ENCODE measurements at regions not wholly inside any gene's neighbourhood (a gene's known extent, or its start where the extent isn't known, plus 50 kb on each side); places are given as distances from the start of the nearest gene placed in this dataset.
"Not testable (repeated sequence)": the region's sequence is repeated elsewhere in the genome, so short reads cannot be mapped to it uniquely, and the experiment has no call there.

DNA sequence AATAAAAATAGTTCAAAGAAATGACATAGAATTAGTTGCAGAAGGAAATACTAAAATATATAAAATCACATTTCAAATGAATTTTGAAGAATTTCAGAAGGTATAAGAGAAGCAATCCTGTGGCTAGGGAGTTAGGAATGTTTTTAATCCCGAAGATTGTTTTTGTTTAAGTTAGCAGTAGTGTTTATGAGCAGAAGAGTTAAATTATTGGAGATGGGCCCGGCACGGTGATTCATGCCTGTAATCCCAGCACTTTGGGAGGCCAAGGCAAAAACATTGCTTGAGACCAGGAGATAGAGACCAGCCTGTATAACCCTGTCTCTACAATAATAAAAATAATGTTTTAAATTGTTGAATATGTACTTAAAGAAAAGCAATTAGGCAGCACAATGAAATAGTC, 432.5 kb downstream of the MFSD1 start:
- no peak for DNase-seq

DNA sequence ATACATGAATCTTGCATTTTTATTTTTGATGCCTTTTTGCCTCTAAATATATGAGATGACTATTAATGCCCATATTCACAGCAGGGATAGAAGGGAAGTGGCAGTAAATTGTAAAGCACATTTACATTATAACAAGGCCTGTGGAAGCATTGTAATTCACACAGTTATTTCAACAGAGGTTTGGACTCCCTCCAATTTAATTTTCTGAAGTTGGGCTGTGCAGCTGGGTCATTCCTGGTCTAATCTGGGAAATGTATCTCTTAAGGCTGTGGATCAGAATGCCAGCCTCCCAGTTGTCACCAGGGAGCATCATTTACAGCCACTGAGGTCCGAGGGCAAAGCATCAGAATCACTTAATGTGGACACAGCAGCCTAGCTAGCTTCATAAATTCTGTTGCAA, 434.5 kb downstream of the MFSD1 start:
- DNase-seq: no peak

DNA sequence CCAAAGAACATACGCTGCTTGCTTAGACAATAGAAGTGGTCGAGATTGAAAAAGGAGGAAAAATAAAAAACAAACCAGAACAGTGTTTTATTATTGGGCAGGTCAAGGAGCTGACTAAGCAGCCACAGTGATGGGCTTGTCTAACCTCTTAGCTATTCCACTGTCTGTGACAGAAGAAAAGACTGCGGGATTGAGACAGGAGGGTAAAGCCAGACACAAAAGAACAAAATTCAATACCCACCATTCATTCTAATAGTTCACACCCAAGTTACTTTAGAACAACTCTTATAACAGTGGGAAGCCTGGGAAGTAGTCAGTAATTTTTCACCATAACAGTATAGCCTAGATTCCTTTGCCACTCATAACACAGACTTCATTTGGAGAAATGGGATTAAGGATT, 435.4 kb downstream of the MFSD1 start:
- DNase-seq: no peak

DNA sequence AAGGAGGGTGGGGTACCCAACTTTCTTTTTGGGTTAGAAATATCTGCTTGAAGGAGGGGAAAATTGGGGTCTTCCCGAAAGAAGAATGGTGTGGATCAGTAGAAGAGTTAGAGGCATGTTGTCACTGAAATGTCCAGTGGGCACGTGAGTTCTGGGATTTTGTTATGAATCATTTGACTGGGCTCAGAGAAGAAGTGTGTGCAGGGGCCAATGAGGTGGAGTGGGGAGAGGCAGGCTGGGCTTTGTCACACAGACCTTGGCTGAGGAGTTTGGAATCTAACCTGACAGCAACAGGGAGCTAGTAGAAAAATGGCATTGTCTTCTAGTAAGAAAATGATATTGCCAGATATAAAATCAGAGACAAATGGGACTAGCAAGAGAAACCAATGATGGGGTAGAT, 436.8 kb downstream of the MFSD1 start:
- no peak for DNase-seq

DNA sequence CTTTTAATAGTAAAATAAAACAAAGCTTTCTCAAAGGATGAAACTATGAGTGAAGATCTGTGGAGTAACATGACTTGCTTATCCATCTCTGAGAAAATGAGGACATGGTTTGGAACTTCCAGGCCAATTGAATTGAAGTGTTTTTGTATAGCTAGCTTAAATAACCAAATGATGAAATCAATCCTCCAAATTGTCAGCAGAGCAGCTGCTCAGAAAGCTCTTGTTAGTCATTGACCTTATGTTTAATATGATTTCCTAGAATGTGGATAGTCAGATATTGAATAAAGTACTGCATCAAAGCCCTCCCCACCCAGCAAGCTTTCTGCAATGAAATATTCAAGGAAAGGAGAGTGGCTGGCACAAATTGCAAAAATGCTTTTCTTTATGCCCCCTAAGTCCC, 437.2 kb downstream of the MFSD1 start:
- no peak for DNase-seq

DNA sequence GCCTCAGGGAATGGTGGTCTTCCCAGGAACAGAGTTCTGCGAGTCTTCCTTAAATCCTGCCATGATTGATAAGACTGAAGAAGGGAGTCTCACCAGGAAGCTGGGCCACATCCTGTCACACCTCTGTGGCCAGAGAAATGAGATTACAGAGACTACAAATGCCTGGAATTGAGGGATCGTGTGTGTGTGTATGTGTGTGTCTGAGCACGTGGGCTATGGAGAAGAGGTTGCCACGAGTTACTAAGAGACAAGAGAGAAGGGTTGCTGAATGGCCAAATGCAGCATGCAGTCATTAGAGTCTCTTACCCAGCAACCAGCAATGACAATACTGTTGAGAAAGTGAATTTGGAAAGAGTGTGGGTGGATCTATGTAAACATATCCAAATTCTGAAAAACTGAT, 443.1 kb downstream of the MFSD1 start:
- DNase-seq: no peak

DNA sequence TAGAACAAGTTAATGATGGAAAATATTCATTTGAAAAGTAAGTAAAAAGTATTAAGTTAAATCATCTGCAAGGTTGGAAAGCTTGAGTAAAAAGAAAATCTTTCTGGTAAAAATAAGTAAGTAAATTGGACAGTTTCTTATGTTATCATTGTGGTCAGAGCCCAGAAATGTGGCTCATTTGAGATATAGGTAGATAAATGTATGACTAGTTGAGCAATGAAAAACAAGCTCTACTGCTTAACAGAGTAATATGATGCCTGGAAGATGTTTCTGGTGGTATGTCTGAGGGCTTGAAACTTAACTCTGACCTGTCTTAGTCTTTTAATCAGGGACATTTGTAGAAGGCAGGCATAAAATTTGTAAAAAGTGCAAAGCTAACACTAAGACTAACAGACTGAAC, 444.0 kb downstream of the MFSD1 start:
- no peak for DNase-seq

DNA sequence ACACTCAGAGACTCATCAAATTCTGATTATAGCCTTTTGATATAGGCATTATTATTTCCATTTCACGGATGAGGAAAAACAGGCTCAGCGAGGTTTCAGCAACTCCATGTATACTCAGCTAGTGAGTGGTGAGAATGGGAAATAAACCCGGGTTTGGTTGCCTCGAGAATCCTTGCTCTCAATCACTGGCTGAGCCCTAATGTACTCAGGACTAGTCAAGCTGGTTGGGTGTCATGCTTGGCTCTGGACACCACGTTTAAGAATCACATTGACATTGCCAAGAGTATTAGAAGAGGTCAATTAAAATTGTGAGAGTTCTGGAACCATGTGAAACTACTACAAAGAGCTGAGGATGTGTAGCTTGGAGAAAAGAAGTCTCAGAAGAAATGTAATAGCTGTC, 444.5 kb downstream of the MFSD1 start:
- DNase-seq: no peak

DNA sequence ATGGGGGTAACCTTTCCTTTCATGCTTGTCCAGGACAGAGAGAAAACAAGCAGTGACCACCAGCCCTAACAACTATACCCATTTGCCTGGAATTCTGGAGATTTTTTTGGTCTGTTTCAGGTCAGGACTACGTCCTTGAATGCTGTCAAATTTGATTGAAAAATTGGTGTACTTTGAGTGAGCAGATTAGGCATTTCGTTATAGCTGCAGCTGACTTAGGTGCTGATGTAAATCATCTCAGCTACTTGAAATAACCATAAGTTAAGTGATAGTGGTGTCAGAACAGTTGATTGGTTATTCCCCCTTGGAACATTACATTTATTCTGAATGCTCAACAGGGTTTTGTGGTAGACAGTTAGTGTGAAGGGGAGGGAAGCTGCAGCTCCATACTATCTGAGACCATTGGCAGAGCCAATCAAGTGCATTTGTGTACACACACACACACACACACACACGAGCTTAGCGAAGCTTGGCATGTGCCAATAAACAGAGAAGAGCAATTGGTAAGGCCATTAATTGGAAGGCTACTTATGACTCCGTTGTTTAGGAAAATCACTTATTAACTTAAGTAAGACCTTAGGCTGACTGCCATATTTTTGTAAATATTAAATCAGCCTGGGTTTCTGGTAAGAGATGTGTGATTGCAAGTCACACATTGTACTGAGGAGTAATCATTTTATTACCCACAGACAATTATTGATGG, 447.8 kb downstream of the MFSD1 start:
- no peak for DNase-seq

DNA sequence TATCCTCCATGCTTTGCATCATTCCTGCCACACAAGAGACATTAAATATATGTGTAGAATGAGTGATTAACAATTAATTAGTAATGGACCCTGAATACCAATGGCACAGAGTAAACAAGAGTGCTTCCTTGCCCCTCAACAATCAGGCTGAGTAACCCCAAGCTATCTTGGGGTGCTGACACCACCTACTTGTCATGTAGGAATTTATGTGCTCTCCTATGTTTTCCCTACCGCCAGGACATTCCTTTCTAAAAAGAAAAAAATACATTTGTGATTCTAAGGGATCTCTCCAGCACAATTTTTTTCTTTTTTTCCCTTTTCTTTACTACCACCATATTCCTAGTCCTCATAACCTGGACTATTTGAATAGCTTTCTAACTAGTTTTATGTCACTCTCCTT, 449.1 kb downstream of the MFSD1 start:
- no peak for DNase-seq

DNA sequence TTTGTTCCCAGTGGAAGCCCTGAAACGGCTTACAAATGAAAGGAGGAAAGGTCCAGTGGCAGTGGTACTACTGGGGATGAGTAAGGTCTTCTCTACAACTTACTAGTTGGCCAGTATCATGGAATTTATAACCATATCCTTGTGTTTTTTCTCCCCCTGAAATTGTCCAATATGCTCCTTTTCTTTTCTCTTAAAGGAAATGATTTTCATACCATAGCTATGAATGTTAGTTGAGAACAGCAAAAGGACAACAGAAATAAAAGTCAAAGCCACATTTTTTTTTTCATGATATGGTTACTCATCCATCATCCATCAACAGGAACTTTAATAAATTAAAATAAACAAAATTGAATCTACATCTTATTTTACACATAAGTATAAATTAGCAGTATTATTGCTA, 450.4 kb downstream of the MFSD1 start:
- no peak for DNase-seq

DNA sequence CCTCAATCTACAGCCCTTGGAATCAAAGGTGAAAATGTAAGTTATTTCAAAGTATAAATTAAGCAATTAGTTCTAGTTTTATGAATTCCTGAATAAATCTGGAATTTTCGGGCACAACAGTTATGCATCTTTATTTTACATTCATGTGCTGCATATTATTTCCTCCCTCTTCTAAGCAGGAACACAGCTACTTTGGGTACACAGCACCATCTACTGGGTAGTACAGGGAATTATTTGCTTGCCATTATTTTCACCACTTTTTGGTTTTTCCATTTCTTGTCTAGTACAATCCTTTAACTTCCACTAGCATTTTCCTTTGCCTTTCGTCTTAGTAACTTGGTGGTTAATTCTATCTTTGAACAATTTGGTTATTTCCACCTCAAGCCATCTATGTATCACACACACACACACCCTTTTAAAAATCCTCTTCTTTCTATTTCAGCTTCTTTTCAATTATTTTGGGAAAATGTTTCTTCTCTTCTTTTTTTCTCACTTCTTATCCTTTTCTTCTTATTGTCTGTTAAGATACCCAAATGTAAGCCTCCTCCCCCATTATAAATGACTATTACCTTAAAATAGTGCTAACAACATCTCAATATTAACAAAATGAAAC, 451.0 kb downstream of the MFSD1 start:
- no peak for DNase-seq

DNA sequence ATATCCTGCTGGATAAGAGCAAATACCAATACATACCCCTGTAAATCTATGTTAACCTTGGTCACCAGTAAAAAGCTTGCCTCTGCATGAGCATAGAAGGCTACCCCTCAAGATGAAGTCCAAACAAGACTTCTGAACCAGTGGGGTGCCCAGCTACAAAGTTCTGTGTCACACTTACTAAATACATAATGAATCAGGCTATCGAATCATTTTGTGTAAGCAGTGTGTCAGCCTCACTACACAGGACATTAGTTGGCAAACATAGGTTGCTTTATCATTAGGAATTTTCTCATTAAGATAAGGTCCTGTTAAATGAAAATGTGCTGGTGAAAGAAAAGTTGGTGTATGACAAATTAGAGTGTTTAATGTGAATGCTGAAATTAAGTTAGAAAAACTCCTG, 452.0 kb downstream of the MFSD1 start:
- DNase-seq: no peak

DNA sequence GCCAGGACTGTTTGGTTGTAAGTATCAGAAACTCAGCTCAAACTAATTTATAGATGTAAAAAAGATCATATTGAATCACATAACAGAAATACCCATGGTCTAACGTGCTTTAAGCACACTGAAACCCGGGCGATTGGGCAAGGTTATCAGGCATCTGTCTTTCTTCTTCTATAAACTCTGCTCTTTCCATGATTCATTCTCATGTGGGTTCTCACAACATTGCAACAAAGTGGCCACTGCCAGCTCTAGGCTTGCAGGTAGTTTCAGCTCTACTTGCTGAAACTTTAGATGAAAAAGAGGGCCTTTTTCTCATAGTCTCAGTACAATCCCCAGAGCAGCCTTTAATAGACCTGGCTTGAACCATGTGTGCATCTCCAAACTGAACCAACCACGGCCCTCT, 456.1 kb downstream of the MFSD1 start:
- no peak for DNase-seq

DNA sequence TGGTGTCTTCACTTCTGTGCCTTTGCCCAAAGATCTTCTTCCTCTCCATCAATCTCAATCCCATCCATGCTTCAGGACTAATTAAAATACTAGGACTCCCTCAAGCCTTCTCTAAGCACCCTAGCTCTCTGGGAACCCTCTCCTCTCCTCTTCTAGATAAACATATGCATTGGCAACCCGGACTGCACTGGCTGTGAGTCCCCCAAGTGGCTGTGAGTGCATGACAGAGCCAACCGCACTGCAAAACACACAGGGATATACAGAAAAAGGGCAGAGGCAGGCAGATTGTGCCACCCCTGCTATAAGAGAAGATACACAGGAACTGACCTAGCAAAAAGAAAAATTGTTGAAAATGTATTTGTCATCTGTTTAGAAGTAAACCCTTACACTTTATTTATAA, 457.1 kb downstream of the MFSD1 start:
- DNase-seq: no peak

DNA sequence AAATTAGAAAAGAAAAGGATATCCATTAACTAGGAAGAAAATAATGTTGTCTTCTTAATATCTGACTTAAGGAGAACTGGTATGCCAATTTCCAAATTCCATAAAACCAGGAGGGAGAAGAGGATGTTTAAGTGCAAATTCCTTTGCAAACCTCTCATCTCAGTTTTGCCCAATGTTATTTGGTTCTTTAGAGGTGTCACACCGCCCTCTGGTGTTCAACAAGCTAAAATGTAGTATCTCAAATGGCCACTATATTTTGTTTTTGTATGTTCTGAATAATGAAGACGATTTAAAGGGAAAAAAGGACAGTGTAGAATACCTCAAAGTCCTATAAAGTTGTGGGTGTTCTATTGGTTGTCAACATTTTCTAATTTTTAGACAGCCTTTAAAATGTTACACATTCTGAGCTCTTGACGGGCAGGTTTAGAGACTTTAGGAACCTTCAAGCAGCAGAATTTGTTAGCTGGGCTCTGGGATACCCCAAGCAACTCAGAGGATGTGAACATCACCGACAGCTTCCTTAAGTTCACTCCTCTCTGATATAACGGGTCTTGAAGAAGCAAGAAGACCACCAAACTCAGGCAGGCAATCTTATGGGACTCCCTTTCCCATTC, 458.3 kb downstream of the MFSD1 start:
- no peak for DNase-seq

DNA sequence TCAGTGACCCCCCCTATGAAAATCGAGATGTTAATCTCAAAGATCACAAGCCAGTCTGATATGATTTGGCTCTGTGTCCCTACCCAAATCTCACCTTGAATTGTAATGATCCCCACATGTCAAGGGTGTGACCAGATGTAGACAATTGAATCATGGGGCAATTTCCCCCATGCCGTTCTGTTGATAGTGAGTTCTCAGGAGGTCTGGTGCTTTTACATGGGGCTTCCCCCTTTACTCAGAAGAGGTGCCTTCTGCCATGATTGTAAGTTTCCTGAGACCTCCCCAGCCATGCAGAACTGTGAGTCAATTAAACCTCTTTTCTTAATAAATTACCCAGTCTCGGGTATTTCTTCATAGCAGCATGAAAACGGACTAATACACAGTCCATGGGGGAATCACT, 459.5 kb downstream of the MFSD1 start:
- DNase-seq: not testable (repeated sequence)

DNA sequence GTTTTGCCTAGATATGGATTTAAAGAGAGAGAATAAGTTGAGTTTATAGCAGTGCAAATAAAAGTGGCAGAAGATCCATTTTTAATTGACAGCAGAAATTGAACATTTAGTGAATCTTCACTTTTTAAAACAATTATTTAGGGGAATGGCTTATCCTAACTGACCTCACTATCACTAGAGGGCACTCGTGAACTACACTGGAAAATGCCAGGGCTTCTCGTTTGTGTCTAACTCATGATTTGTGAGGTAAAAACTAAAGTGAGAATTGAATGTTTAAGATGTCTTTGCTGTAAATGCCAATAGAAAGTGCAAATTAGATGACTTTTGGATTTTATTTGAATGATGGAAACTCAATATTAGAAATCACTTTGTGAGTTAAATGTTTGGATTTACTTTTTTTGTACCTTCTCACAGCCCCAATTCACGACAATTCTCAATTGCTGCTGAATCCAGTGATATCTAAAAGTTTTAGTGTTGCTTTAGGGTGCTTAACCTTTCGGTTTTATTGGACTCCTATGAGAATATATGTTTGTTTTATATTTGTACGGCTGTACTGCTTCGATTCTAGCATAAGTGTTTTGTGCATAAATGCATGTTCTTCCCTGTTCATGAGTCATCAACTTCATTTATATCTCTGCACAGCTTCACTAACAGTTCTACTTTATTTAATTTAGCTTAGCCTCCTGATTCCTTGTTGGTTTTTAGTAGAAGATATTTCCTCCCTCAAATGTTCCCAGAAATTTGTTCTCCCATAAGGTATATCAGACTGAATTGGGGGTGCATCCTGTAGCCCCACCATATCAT, 462.1 kb downstream of the MFSD1 start:
- DNase-seq: no peak

DNA sequence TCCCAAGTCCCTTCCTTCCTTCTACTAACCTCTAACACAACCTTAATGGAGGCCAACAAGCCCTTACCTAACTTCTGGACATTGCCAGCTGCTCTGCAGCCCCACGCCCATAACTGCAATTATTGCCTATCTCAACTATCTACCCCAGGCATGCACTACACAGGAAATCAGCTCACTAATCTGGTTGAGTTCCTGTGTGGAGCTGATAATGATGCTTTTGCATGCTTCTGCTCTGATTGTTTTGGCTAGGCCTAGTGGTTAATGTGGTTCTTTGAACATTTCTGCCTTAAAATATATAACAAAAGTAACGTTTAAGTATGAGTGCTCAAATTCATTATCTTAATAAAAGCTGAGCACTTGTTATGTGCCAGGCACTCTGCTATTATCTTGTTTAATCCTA, 463.9 kb downstream of the MFSD1 start:
- DNase-seq: no peak

DNA sequence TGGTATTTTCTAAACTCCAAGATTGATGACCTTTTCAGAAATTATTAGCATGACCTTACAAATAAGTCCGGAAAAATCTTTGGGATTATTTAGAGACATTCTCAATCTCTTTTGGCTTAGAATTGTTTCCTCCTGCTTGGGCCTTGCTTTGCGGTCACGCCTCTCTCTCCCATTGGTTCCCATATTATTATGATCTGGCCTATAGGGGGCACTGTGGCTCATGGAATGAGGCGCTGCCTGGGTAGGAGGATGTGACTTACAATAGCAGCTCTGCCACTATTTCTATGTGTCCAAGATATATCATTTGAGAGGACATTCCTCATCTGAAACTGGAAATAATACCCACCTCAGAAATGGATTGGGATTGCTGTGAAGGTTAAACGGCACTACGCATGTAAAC, 464.9 kb downstream of the MFSD1 start:
- no peak for DNase-seq

DNA sequence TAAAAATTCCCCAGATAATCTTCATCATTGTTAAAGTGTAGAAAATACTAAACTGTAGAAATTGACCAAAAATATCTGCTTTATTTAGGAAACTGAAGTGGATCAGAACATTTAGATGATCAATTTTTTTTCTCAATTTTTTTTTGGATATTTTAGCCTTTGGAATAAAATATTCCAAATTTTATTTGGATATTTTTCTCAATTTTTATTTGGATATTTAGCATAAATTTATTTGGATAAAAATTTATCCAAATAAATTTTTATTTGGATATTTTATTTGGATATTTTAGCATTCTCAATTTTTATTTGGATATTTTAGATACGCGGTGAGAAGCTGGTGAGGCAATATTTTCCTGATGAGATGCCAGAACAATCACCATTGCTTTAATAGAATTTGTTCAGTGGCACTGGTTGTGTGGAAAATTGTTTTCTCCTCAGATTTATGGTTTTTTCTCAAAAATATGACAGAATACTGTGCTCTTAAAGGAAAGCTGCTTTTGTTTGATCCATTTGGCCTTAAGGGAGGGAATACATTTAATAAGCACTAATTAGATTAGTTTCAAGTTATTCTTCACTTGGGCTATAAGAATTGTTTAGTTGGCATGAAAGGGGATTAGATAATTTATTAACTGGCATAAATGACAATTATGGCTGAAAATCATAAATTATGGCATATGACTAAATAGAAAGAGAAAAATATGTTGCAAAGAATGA, 470.1 kb downstream of the MFSD1 start:
- no peak for DNase-seq

DNA sequence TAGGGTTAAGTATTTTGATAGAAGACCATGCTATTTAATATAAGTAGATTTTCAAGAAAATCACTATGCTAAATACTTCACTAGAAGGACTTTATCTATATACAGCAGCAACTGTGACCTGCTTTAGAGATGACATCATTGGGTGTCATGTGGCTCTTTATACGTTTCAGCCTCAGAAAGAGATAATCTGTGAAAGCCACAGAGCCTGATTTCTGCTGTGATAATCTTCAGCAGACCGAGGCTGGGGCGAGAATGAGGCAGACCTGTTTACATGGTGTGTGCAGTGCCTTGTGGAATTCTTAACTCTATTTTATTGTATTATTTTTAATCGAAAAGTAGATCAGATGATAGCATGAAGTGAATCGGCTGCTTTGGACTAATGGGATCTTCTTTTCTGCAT, 471.2 kb downstream of the MFSD1 start:
- DNase-seq: no peak

DNA sequence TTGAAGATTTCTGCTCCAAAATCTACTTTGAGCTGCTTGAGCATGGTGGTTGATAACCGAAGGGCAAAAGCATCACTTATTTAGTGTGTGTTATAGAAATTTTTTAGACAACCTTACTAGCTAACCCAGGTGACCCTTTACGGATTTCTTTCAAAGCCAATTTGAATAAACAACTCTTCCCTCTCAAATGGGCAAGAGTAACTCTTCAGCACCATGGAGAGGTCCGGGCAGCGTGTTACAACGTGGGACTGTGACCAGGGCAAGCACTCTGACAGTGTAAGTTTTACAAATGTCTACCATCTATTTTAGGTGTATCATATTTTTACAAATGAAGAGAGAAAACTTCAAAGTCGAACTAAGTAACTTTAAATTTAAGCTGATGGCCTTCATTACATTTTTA, 471.8 kb downstream of the MFSD1 start:
- no peak for DNase-seq

Data from skin of body (tissue), 1 donor.